B cell (primary cell): ENCODE measurements at regions not wholly inside any gene's neighbourhood (a gene's known extent, or its start where the extent isn't known, plus 50 kb on each side); places are given as distances from the start of the nearest gene placed in this dataset.

Experiments used
- ATAC-seq: fragments of 200-7000 bp; cut with Tn5 transposase; one replicate; pipeline ENCODE4 v1.10.0; 2021; ENCODE audit warnings: low read depth, mild to moderate bottlenecking, moderate number of reproducible peaks, moderate library complexity
- CTCF ChIA-PET: fragments of 350-600 bp; sonication (Branson Sonifier 250); formaldehyde crosslinking; loops from one replicate; lab custom pipeline; 2021; ENCODE audit warnings: antibody characterized with exemption, inconsistent platforms; lab: Charles Lee
- POLR2A ChIA-PET: fragments of 350-600 bp; sonication (Branson Sonifier 250); formaldehyde crosslinking; loops from one replicate; lab custom pipeline; 2021; ENCODE audit warnings: antibody characterized with exemption; lab: Charles Lee
- DNase-seq: peaks from one replicate; pipeline ENCODE4 v3.0.0; 2013
- H2AFZ ChIP-seq: 2 replicates; pipeline ENCODE4 v1.6.1; 2012; ENCODE audit warnings: mild to moderate bottlenecking, low read depth, low read length; ENCODE audit not compliant: insufficient read depth, poor library complexity, severe bottlenecking
- H3K27ac ChIP-seq, 2 donors: 1 replicate in 1 of 2; 2 replicates in 1 of 2; pipeline ENCODE4 v1.5.1; 2012 to 2013; ENCODE audit warnings: low read length in 2 of 2, mild to moderate bottlenecking in 2 of 2, moderate library complexity in 1 of 2
- H3K27me3 ChIP-seq, 4 experiments: fragments of 200-600 bp in 1 of 4; sonication (generic) in 1 of 4; replicated peaks in 1 of 4; 1 replicate in 2 of 4; 2 replicates in 2 of 4; pipeline versions ENCODE4 v1.6.1 to v1.7.0; 2013 to 2016; ENCODE audit warnings: low read length in 3 of 4, mild to moderate bottlenecking in 2 of 4, mixed read lengths in 1 of 4, moderate library complexity in 1 of 4; ENCODE audit not compliant: insufficient read depth in 4 of 4, control insufficient read depth in 3 of 4; ENCODE audit errors: control extremely low read depth in 1 of 4
- H3K36me3 ChIP-seq, 2 experiments: replicated peaks in 1 of 2; 1 replicate in 1 of 2; 2 replicates in 1 of 2; pipeline versions ENCODE4 v1.6.1 to v1.7.1; 2013; ENCODE audit warnings: low read length in 1 of 2; ENCODE audit not compliant: insufficient read depth in 2 of 2, control insufficient read depth in 1 of 2; ENCODE audit errors: control extremely low read depth in 1 of 2, extremely low read depth in 1 of 2
- H3K4me1 ChIP-seq, 2 donors: fragments of 200-600 bp in 1 of 2; sonication (generic) in 1 of 2; 1 replicate in 1 of 2; 2 replicates in 1 of 2; pipeline versions ENCODE4 v1.5.1 to v1.6.1; 2013 to 2017; ENCODE audit warnings: low read length in 2 of 2; ENCODE audit not compliant: control insufficient read depth in 2 of 2, insufficient read depth in 2 of 2
- H3K4me2 ChIP-seq: replicated peaks from 2 replicates; pipeline ENCODE3; 2012; ENCODE audit warnings: mild to moderate bottlenecking, low read depth, low read length; ENCODE audit not compliant: poor library complexity, severe bottlenecking
- H3K4me3 ChIP-seq, 5 experiments: fragments of 200-600 bp in 1 of 5; sonication (generic) in 1 of 5; 1 replicate in 3 of 5; 2 replicates in 2 of 5; pipeline versions ENCODE4 v1.5.1 to v1.7.0; 2011 to 2016; ENCODE audit warnings: low read length in 4 of 5, mild to moderate bottlenecking in 4 of 5, low read depth in 2 of 5, control low read depth in 1 of 5, moderate library complexity in 1 of 5; ENCODE audit not compliant: insufficient read depth in 1 of 5; ENCODE audit errors: control extremely low read depth in 1 of 5, extremely low read depth in 1 of 5
- H3K79me2 ChIP-seq: fragments of 200-600 bp; sonication (generic); one replicate; pipeline ENCODE4 v1.6.0; 2016; ENCODE audit warnings: low read length; ENCODE audit not compliant: control insufficient read depth, insufficient read depth
- H3K9ac ChIP-seq: fragments of 200-600 bp; sonication (generic); 2 replicates; pipeline ENCODE4 v1.6.1; 2017; ENCODE audit warnings: mild to moderate bottlenecking, low read length, moderate library complexity
- H3K9me3 ChIP-seq, 3 donors: one replicate each; pipeline versions ENCODE4 v1.6.1 to v1.7.1; 2013; ENCODE audit warnings: low read length in 2 of 3; ENCODE audit not compliant: control insufficient read depth in 2 of 3, insufficient read depth in 1 of 3; ENCODE audit errors: control extremely low read depth in 1 of 3
- H4K20me1 ChIP-seq: 2 replicates; pipeline ENCODE4 v1.6.0; 2012; ENCODE audit warnings: mild to moderate bottlenecking, low read length; ENCODE audit not compliant: insufficient read depth, control insufficient read depth, poor library complexity, severe bottlenecking
- H3K27ac Mint-ChIP-seq: one replicate; pipeline ENCODE4 v1.8.0; 2021; ENCODE audit warnings: mixed read lengths
- H3K27me3 Mint-ChIP-seq: one replicate; pipeline ENCODE4 v1.8.0; 2021; ENCODE audit warnings: mixed read lengths
- H3K4me1 Mint-ChIP-seq: one replicate; pipeline ENCODE4 v1.8.0; 2021; ENCODE audit warnings: mixed read lengths
- H3K4me3 Mint-ChIP-seq: one replicate; pipeline ENCODE4 v1.8.0; 2021; ENCODE audit warnings: mixed read lengths
- H3K9me3 Mint-ChIP-seq: one replicate; pipeline ENCODE4 v1.8.0; 2022; ENCODE audit warnings: mixed read lengths; ENCODE audit not compliant: insufficient read depth
- CTCF ChIP-seq: fragments of 200-600 bp; IDR thresholded peaks from one replicate; pipeline ENCODE4 v1.8.0; 2022; ENCODE audit warnings: antibody characterized with exemption, mild to moderate bottlenecking
- EZH2 ChIP-seq: IDR thresholded peaks from 2 replicates; pipeline ENCODE4 v1.6.1; 2012; ENCODE audit warnings: borderline replicate concordance, low read depth, mild to moderate bottlenecking, moderate library complexity, low read length; ENCODE audit not compliant: insufficient read depth, poor library complexity, severe bottlenecking
- WGBS: methylation state at CpG from one replicate; pipeline ENCODE4 v1.1.5; 2013; ENCODE audit warnings: missing lambda C conversion rate; ENCODE audit not compliant: insufficient coverage; 5-methylcytosine and 5-hydroxymethylcytosine counted together
- intact Hi-C: fragments of 100-400 bp; cut with micrococcal nuclease; formaldehyde crosslinking; loops from one replicate; pipeline ENCODE4 v1.10.0; 2022

- intact Hi-C loops, result no loop called here
Measured at GRCh38 chr3:159605101-159605500, 383.5 kb upstream of the IL12A start.

GRCh38 chr3:159605776-159606175, 382.9 kb upstream of the IL12A start:
- Histone ChIP-seq H3K79me2 (no peaks in the 10 kb centered on the region), H3K4me2 (no peak overlapping the region), H4K20me1 (no peaks in the 10 kb centered on the region), H3K27me3 (no peaks in the 10 kb centered on the region), H3K9me3 (peaks cover 0 to 10% (median 5%) of the 10 kb centered on the region in 3 donors), H3K9ac (no peak overlapping the region), H3K4me1 (no peaks in the 10 kb centered on the region), H3K27ac (no peak overlapping the region), H2AFZ (no peak overlapping the region), H3K36me3 (no peaks in the 10 kb centered on the region), H3K4me3 (no peak overlapping the region)
- ChIA-PET POLR2A (no interaction called here), CTCF (no interaction called here)
- DNase-seq, result no peak
- H3K27ac Mint-ChIP-seq, result no peak overlapping the region
- 64% methylated on average over 3 of the region's 5 CpGs for WGBS
- no peaks in the 10 kb centered on the region for H3K27me3 Mint-ChIP-seq
- H3K4me1 Mint-ChIP-seq, result no peaks in the 10 kb centered on the region
- no peaks in the 10 kb centered on the region for H3K9me3 Mint-ChIP-seq
- ATAC-seq, result no peak
- intact Hi-C loops, result no loop called here
- H3K4me3 Mint-ChIP-seq, result no peak overlapping the region
- no peak for TF ChIP-seq EZH2
- no peak for TF ChIP-seq CTCF

More at GRCh38 chr3:159605101-159605500, 383.5 kb upstream of the IL12A start:
- Mint-ChIP-seq H3K27me3 (no peaks in the 10 kb centered on the region), H3K4me3 (no peak overlapping the region), H3K4me1 (no peaks in the 10 kb centered on the region), H3K27ac (no peak overlapping the region), H3K9me3 (no peaks in the 10 kb centered on the region)
- no peak overlapping the region for H3K27ac ChIP-seq
- no peaks in the 10 kb centered on the region for H3K36me3 ChIP-seq
- H3K4me2 ChIP-seq, result no peak overlapping the region
- H3K79me2 ChIP-seq, result no peaks in the 10 kb centered on the region
- H3K27me3 ChIP-seq, result no peaks in the 10 kb centered on the region
- ChIA-PET POLR2A (no interaction called here), CTCF (no interaction called here)
- H3K9ac ChIP-seq, result no peak overlapping the region
- no peak for TF ChIP-seq CTCF
- no peak for TF ChIP-seq EZH2
- ATAC-seq (no peak), DNase-seq (no peak)
- H2AFZ ChIP-seq, result no peak overlapping the region
- WGBS, result no CpG with 5 or more reads among the region's 3 CpGs
- no peaks in the 10 kb centered on the region for H3K4me1 ChIP-seq
- H3K9me3 ChIP-seq, result peaks cover 1 to 11% (median 8%) of the 10 kb centered on the region in 3 donors
- H4K20me1 ChIP-seq, result no peaks in the 10 kb centered on the region
- no peak overlapping the region for H3K4me3 ChIP-seq
